ENCODE measurements at regions not wholly inside any gene's neighbourhood (a gene's known extent, or its start where the extent isn't known, plus 50 kb on each side); places are given as distances from the start of the nearest gene placed in this dataset.

DNA sequence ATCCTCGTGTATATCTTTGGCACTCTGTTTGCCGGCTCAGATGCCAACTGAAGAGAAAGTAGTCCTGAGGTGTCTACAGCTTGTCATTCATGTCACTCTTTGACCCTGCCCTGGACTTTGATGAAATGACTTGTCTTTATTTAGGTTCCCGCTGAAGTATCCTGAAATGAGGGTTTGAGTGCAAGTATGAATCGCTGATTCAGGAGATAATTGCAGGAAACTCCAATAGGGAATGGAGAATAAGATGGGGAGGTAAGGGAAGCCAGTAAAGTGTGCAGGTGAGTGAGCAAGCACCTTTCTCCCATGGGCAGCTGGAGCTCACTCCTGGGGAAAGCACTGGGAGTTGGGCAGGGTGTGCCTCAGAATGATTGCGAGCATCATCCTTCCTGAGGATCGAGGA, 50.3 kb upstream of the ZFR start:
- no peak for TF ChIP-seq POLR2A (IDR thresholded peaks at IDR 0.05)
- TF ChIP-seq, protein P1, sequence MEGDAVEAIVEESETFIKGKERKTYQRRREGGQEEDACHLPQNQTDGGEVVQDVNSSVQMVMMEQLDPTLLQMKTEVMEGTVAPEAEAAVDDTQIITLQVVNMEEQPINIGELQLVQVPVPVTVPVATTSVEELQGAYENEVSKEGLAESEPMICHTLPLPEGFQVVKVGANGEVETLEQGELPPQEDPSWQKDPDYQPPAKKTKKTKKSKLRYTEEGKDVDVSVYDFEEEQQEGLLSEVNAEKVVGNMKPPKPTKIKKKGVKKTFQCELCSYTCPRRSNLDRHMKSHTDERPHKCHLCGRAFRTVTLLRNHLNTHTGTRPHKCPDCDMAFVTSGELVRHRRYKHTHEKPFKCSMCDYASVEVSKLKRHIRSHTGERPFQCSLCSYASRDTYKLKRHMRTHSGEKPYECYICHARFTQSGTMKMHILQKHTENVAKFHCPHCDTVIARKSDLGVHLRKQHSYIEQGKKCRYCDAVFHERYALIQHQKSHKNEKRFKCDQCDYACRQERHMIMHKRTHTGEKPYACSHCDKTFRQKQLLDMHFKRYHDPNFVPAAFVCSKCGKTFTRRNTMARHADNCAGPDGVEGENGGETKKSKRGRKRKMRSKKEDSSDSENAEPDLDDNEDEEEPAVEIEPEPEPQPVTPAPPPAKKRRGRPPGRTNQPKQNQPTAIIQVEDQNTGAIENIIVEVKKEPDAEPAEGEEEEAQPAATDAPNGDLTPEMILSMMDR (IDR thresholded peaks at IDR 0.05) = no peak

Data from adrenal gland (tissue), 5 donors.